IPS DF 6.9 (cell line): ENCODE measurements at regions not wholly inside any gene's neighbourhood (a gene's known extent, or its start where the extent isn't known, plus 50 kb on each side); places are given as distances from the start of the nearest gene placed in this dataset.

Source experiments
- DNase-seq: peaks from one replicate; pipeline ENCODE4 v3.0.0-alpha.2; 2013; ENCODE audit warnings: low read depth, low spot score
- H3K27ac ChIP-seq: one replicate; pipeline ENCODE4 v1.5.1; 2013; ENCODE audit warnings: low read length, control low read depth
- H3K27me3 ChIP-seq: 2 replicates; pipeline ENCODE4 v1.6.1; 2013; ENCODE audit warnings: mild to moderate bottlenecking, low read length; ENCODE audit not compliant: control insufficient read depth, insufficient read depth
- H3K36me3 ChIP-seq: 2 replicates; pipeline ENCODE4 v1.6.1; 2013; ENCODE audit warnings: low read length; ENCODE audit not compliant: control insufficient read depth, insufficient read depth
- H3K4me1 ChIP-seq: 2 replicates; pipeline ENCODE4 v1.6.1; 2013; ENCODE audit warnings: low read length; ENCODE audit not compliant: control insufficient read depth, insufficient read depth
- H3K4me3 ChIP-seq: 2 replicates; pipeline ENCODE4 v1.5.1; 2013; ENCODE audit warnings: mild to moderate bottlenecking, low read length
- H3K9me3 ChIP-seq: 2 replicates; pipeline ENCODE4 v1.6.1; 2013; ENCODE audit warnings: low read length, inconsistent platforms; ENCODE audit not compliant: control insufficient read depth, insufficient read depth
- WGBS: extraction: QIAGEN DNeasy Blood & Tissue Kit; methylation state at CpG from one replicate; pipeline ENCODE4 v1.1.7; 2013; ENCODE audit warnings: mixed read lengths, missing lambda C conversion rate; ENCODE audit not compliant: insufficient read length, insufficient coverage; 5-methylcytosine and 5-hydroxymethylcytosine counted together

- Histone ChIP-seq H3K27ac (no peak overlapping the region), H3K36me3 (no peaks in the 10 kb centered on the region), H3K4me1 (no peaks in the 10 kb centered on the region), H3K9me3 (no peaks in the 10 kb centered on the region), H3K27me3 (no peaks in the 10 kb centered on the region), H3K4me3 (no peak overlapping the region)
- no CpG with 5 or more reads among the region's 2 CpGs for WGBS
- no peak for DNase-seq
Measured at GRCh38 chr16:80008857-80009256, 408.3 kb upstream of the MAF start.

- Histone ChIP-seq H3K27me3 (no peaks in the 10 kb centered on the region), H3K4me3 (no peak overlapping the region), H3K9me3 (no peaks in the 10 kb centered on the region), H3K4me1 (no peaks in the 10 kb centered on the region), H3K36me3 (no peaks in the 10 kb centered on the region), H3K27ac (no peak overlapping the region)
- DNase-seq = no peak
- WGBS = no CpG with 5 or more reads among the region's 4 CpGs
Measured at GRCh38 chr16:80007231-80007630, 406.7 kb upstream of the MAF start.

DNA sequence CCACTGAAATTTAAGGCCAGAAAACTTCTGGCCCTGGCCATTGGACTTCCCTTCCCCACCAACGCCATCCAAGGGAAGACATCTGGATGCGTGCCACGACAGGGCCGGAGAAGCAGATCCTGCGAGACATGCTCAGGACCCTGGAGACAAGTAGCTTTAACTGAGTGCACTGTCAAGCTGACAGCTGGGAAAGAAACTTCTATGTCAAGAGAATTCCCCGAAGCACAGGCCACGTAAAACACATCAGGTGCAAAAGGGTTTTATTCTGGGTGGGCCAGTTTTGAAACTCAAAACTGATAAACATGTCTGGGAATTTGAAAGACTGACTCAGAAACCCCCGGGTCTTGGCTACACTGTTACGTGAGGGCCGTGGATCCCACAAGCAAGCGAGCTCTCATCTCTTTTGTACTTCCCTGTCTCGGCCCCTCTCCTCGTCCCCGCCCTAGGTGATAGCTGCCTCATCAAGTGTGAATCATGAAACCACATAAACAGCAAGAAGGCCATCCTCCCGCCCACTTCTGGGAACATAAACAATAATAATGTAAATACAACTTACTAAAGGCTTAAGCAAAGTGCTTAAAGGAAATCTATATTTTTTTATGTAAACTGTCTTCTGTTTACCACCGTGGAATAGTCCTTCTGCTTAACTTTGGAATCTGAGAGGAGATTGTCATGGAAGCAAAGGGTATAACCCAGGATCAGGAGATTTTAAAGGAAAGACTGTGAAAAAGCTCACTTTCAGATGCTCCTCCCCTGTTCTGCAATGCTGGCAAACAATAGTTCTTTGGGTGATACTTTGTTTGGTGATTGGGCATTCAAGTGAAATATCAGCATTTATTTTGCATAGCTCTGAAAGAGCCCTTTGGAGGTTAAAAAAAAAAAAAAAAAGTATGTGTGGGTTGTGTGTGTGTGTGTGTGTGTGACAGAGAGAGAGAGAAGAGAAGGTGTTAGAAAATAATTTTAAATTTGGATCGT, 406.0 kb upstream of the MAF start:
- no peak for DNase-seq
- Histone ChIP-seq H3K27ac (no peak overlapping the region), H3K36me3 (no peaks in the 10 kb centered on the region), H3K4me3 (no peak overlapping the region), H3K27me3 (no peaks in the 10 kb centered on the region), H3K4me1 (no peaks in the 10 kb centered on the region), H3K9me3 (no peaks in the 10 kb centered on the region)
- no CpG with 5 or more reads among the region's 17 CpGs for WGBS

DNA sequence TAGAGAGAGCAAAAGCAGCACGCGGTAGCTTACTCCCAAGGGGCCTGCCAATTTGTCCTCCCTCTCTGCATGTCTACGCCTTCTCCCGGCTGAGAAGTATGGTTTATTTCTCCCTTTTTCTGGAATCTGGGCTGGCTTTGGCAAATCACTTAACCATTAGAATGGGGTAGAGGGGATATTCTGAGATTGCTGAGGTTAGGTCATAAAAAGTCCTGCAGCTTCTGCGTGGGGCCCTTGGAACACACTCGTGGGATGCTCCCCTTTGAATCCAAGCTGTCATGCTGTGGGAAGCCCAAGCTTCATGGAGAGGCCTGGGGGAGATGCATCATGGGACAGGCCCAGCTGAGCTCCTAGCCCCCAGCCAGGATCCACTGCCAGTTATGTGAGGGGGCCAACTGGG, 403.6 kb upstream of the MAF start:
- H3K4me3 ChIP-seq = no peak overlapping the region
- no peaks in the 10 kb centered on the region for H3K9me3 ChIP-seq
- no peaks in the 10 kb centered on the region for H3K36me3 ChIP-seq
- DNase-seq = no peak
- WGBS = no CpG with 5 or more reads among the region's 6 CpGs
- H3K4me1 ChIP-seq = no peaks in the 10 kb centered on the region
- H3K27me3 ChIP-seq = no peaks in the 10 kb centered on the region
- H3K27ac ChIP-seq = no peak overlapping the region

DNA sequence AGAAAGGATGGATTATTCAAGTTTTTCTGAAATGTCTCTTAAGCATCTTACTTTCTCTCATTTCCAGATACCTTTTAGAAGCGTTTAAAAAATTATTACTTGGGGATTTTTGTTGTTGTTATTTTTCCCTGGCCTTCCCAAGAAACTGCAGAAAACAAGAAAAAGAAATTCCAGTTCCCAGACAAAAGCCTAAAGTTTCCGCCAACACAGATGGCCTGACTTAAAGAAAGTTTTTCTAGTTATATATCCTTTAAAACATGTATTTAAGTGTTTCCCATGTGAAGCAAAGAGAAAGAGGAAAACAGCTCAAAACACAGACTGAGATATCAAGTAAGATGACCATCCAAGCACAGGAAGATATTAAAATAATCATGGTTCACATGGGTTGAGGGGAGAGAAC, 401.7 kb upstream of the MAF start:
- H3K9me3 ChIP-seq = no peaks in the 10 kb centered on the region
- DNase-seq = no peak
- no peak overlapping the region for H3K27ac ChIP-seq
- no peaks in the 10 kb centered on the region for H3K4me1 ChIP-seq
- no peak overlapping the region for H3K4me3 ChIP-seq
- no peaks in the 10 kb centered on the region for H3K36me3 ChIP-seq
- H3K27me3 ChIP-seq = no peaks in the 10 kb centered on the region
- WGBS = no CpG with 5 or more reads among the region's 2 CpGs

DNA sequence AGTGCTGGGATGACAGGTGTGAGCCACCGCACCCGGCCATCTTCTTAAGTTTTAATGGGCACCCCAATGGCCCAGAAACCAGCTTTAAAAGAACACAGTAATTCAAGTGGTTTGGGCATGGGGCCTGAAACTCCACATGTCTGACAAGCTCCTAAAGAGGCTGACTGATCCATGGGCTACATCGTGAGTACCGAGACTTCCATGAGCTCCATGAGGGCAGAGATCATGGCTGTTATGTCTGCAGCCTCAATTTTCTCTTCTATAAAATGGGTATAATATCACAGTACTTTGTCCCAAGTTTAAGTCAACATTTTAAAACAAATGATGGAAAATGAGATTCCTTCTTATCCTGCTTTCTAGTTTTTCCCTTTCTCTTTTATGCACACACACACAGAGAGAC, 397.6 kb upstream of the MAF start:
- Histone ChIP-seq H3K36me3 (no peaks in the 10 kb centered on the region), H3K27me3 (no peaks in the 10 kb centered on the region), H3K4me3 (no peak overlapping the region), H3K9me3 (no peaks in the 10 kb centered on the region), H3K27ac (no peak overlapping the region), H3K4me1 (no peaks in the 10 kb centered on the region)
- no peak for DNase-seq
- no CpG with 5 or more reads among the region's 4 CpGs for WGBS

DNA sequence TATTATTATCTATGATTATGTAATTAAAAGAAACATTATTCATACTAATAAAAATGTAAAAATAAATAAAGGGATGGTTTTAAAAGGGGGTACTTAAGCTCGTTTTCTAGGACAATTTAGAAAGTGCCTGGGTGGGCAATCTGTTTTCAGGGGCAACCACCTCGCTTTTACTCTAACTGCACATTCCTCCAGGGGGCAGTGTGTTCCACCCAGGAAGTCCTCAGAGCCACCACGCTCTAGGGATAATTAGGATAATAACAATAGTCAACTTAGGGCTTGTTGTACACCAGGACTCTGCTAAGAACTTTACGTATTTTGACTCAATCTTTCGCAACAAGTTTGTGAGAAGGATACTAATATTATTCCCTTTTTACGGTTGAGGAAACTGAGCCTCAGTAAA, 396.7 kb upstream of the MAF start:
- no peaks in the 10 kb centered on the region for H3K27me3 ChIP-seq
- no peaks in the 10 kb centered on the region for H3K4me1 ChIP-seq
- H3K4me3 ChIP-seq = no peak overlapping the region
- no peaks in the 10 kb centered on the region for H3K36me3 ChIP-seq
- no peaks in the 10 kb centered on the region for H3K9me3 ChIP-seq
- WGBS = no CpG with 5 or more reads among the region's 6 CpGs
- H3K27ac ChIP-seq = no peak overlapping the region
- no peak for DNase-seq

DNA sequence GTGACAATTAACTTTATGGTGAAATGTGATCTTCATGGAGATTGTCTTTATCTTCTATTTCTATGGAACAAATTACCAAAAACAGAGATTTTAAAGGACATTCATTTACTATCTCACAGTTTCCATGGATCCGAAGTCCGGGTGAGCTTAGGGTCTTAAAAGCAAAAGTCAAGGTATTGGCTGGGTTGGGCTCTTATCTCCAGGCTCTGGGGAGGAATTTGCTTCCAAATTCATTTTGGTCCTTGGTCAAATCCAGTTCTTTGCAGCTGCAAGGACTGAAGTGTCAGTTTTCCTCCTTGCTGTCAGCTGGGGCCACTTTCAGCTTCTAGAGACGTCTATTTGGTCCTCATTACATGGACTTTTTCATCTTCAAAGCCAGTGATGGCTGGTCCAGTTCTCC, 395.8 kb upstream of the MAF start:
- no peak overlapping the region for H3K27ac ChIP-seq
- no peaks in the 10 kb centered on the region for H3K27me3 ChIP-seq
- no peaks in the 10 kb centered on the region for H3K36me3 ChIP-seq
- DNase-seq = no peak
- no peaks in the 10 kb centered on the region for H3K9me3 ChIP-seq
- H3K4me3 ChIP-seq = no peak overlapping the region
- no CpG with 5 or more reads among the region's 3 CpGs for WGBS
- H3K4me1 ChIP-seq = no peaks in the 10 kb centered on the region

GRCh38 chr16:79995315-79995714, 394.8 kb upstream of the MAF start:
- DNase-seq = no peak
- Histone ChIP-seq H3K4me3 (no peak overlapping the region), H3K36me3 (no peaks in the 10 kb centered on the region), H3K27me3 (no peaks in the 10 kb centered on the region), H3K4me1 (no peaks in the 10 kb centered on the region), H3K9me3 (no peaks in the 10 kb centered on the region), H3K27ac (no peak overlapping the region)
- WGBS = no CpG with 5 or more reads among the region's 7 CpGs

DNA sequence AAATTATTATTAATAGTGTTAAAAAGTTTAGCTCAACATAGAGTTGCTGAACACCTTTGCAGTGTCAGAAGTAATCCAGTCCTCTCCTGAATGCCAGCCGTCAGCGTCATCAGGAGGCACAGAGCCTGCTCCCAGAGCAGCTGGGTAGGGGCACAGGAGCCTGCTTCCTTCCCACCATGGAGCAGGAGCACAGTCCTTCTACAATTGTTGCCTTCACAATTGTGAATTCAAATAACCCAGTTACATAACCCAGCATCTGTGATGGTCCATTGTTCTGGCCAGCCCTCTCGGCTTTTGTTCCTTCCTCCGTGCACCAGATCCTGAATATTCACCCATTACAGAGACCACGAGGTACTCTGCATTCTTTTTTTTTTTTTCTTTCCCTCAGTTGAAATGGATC, 393.9 kb upstream of the MAF start:
- WGBS = no CpG with 5 or more reads among the region's 5 CpGs
- Histone ChIP-seq H3K36me3 (no peaks in the 10 kb centered on the region), H3K27ac (no peak overlapping the region), H3K27me3 (no peaks in the 10 kb centered on the region), H3K4me3 (no peak overlapping the region), H3K9me3 (no peaks in the 10 kb centered on the region), H3K4me1 (no peaks in the 10 kb centered on the region)
- no peak for DNase-seq

GRCh38 chr16:79993629-79994209, 393.2 kb upstream of the MAF start:
- WGBS = no CpG with 5 or more reads among the region's 5 CpGs
- Histone ChIP-seq H3K27ac (no peak overlapping the region), H3K9me3 (no peaks in the 10 kb centered on the region), H3K4me1 (no peaks in the 10 kb centered on the region), H3K36me3 (no peaks in the 10 kb centered on the region), H3K4me3 (no peak overlapping the region), H3K27me3 (no peaks in the 10 kb centered on the region)
- DNase-seq = no peak
